Esophagus (tissue), 2 donors: ENCODE measurements at regions not wholly inside any gene's neighbourhood (a gene's known extent, or its start where the extent isn't known, plus 50 kb on each side); places are given as distances from the start of the nearest gene placed in this dataset.
"Not testable (repeated sequence)": the region's sequence is repeated elsewhere in the genome, so short reads cannot be mapped to it uniquely, and the experiment has no call there.

Experiments
- H3K27ac ChIP-seq, 2 donors: one replicate each; pipeline ENCODE4 v1.5.1; 2013; ENCODE audit warnings: low read depth in 2 of 2, mild to moderate bottlenecking in 2 of 2, inconsistent platforms in 1 of 2, low read length in 1 of 2, moderate library complexity in 1 of 2
- H3K27me3 ChIP-seq, 2 donors: one replicate each; pipeline ENCODE4 v1.6.1; 2013; ENCODE audit warnings: low read length in 2 of 2, control low read depth in 1 of 2, mild to moderate bottlenecking in 1 of 2; ENCODE audit not compliant: insufficient read depth in 2 of 2, control insufficient read depth in 1 of 2
- H3K36me3 ChIP-seq, 2 donors: one replicate each; pipeline ENCODE4 v1.6.1; 2013; ENCODE audit warnings: low read length in 1 of 2; ENCODE audit not compliant: control insufficient read depth in 2 of 2, insufficient read depth in 2 of 2
- H3K4me1 ChIP-seq, 2 donors: one replicate each; pipeline ENCODE4 v1.6.1; 2013; ENCODE audit warnings: low read length in 1 of 2; ENCODE audit not compliant: control insufficient read depth in 2 of 2, insufficient read depth in 2 of 2
- H3K4me3 ChIP-seq, 2 donors: one replicate each; pipeline ENCODE4 v1.5.1; 2013; ENCODE audit warnings: low read length in 2 of 2, mild to moderate bottlenecking in 2 of 2, low read depth in 1 of 2, moderate library complexity in 1 of 2
- H3K9me3 ChIP-seq, 2 donors: one replicate each; pipeline ENCODE4 v1.6.1; 2013; ENCODE audit warnings: mild to moderate bottlenecking in 2 of 2, low read depth in 1 of 2, low read length in 1 of 2, moderate library complexity in 1 of 2; ENCODE audit not compliant: control insufficient read depth in 2 of 2, insufficient read depth in 1 of 2
- WGBS, 2 donors: extraction: QIAGEN DNeasy Blood & Tissue Kit; methylation state at CpG; one replicate each; pipeline ENCODE4 v1.1.7; 2013; 5-methylcytosine and 5-hydroxymethylcytosine counted together
- donor health status: healthy with polysubstance abuse.
- donor health status: Bipolar disorder and iron deficiency.

DNA sequence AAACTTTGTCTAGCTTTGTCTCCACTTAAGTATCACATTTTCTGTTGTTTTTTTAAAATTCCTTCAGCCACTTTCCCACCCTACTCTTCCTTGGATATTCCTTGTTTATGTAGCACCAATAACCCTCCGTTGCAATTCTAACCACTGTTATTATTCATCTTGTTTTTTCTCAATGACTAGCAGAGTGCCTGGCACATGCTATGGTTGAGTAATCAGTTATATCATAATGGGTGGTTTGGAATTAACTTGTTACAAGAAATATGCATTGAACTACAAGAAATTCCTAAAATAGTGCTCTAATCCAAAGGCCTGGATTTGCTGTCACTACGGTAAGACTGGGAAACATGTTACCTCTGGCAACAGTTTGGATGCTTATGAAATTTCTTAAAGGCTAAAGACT, 756.6 kb downstream of the NOVA1 start:
- no peaks in the 10 kb centered on the region for H3K27me3 ChIP-seq
- no peaks in the 10 kb centered on the region for H3K36me3 ChIP-seq
- 39 to 54% methylated on average over 2 of the region's 2 CpGs for WGBS, 2 donors

DNA sequence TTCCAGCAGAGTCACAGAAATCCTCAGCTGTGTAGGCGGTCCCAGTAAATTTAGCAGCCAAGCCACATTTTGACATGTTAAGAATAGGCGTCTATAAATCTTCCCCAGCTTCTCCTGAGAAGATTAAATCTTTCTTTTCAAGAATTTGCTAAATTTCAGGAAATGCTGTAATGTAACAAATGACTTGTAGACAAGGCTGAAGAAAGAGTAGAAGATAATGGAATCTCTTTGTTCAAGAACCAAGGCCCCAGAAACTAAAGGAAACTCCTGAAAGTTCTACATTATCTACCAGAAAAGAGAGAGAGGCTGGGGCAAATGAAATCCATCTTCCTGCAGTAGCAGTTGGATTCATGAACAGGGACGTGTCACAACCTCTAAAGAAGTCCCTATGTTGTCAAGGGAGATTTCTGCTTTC, 760.3 kb downstream of the NOVA1 start:
- Histone ChIP-seq H3K4me3 (no peak overlapping the region), H3K4me1 (no peaks in the 10 kb centered on the region), H3K9me3 (no peaks in the 10 kb centered on the region), H3K36me3 (no peaks in the 10 kb centered on the region), H3K27me3 (no peaks in the 10 kb centered on the region), H3K27ac (no peak overlapping the region)
- WGBS, 2 donors: 41 to 43% methylated on average over 3 of the region's 3 CpGs

More for the DNA sequence above, 756.6 kb downstream of the NOVA1 start:
- Histone ChIP-seq H3K4me3 (no peak overlapping the region), H3K9me3 (no peaks in the 10 kb centered on the region), H3K27ac (no peak overlapping the region), H3K4me1 (no peaks in the 10 kb centered on the region)

- 75 to 89% methylated on average over 3 of the region's 3 CpGs for WGBS, 2 donors
- H3K27ac ChIP-seq: no peak overlapping the region
- no peaks in the 10 kb centered on the region for H3K27me3 ChIP-seq
- no peaks in the 10 kb centered on the region for H3K9me3 ChIP-seq
- H3K36me3 ChIP-seq: no peaks in the 10 kb centered on the region
- no peak overlapping the region for H3K4me3 ChIP-seq
- H3K4me1 ChIP-seq: no peaks in the 10 kb centered on the region
These were observed 761.2 kb downstream of the NOVA1 start for GRCh38 chr14:25836636-25837035.

DNA sequence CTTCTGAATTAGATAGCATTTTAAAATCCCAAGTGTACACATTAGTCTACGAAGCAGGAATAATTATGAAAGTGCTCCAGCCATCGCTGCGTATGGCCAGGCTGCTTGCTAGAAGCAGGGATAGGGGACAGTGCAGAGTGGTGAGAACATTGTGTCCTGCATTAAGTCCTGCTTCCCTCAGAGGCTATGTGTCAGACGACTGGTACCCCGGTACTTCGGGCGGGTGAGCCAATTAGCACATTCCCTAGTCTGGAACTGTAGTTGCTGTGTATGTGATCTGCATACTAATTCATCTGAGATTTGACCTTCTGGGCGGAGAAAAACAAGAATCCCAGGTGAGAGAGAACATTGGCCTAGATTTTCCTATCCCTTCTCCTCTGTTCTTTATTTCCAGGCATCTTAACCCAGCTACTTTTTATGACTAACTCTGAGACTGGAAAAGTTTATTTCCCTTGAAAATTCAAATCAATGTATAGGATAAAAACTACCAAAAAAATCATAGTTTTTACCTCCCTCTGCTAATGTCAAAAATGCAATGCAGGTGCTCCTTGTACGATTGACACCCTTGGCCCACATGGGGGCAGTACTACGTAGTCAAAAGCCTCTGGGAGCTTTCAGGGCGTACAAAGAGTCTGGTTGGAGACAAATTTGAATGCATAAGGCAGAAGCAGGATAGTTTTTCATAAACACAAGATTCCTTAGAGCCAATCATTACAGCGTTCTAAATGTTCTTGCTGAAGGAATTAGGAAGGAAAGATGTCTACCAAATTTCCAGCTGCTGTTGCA, 764.3 kb downstream of the NOVA1 start:
- Histone ChIP-seq H3K9me3 (no peaks in the 10 kb centered on the region), H3K27me3 (no peaks in the 10 kb centered on the region), H3K27ac (no peak overlapping the region), H3K4me1 (no peaks in the 10 kb centered on the region), H3K4me3 (no peak overlapping the region), H3K36me3 (no peaks in the 10 kb centered on the region)
- WGBS, 2 donors: 56 to 58% methylated on average over 12 of the region's 12 CpGs

- no peaks in the 10 kb centered on the region for H3K9me3 ChIP-seq
- no peaks in the 10 kb centered on the region for H3K27me3 ChIP-seq
- H3K4me1 ChIP-seq: no peaks in the 10 kb centered on the region
- WGBS, 2 donors: 70 to 75% methylated on average over 4 of the region's 4 CpGs
- no peak overlapping the region for H3K27ac ChIP-seq
- no peak overlapping the region for H3K4me3 ChIP-seq
- no peaks in the 10 kb centered on the region for H3K36me3 ChIP-seq
These were observed 765.2 kb downstream of the NOVA1 start for GRCh38 chr14:25832585-25832984.

- Histone ChIP-seq H3K4me3 (no peak overlapping the region), H3K4me1 (no peaks in the 10 kb centered on the region)
- 91 to 92% methylated on average over 4 of the region's 4 CpGs for WGBS, 2 donors
These were observed 769.3 kb downstream of the NOVA1 start for GRCh38 chr14:25828562-25828961.

DNA sequence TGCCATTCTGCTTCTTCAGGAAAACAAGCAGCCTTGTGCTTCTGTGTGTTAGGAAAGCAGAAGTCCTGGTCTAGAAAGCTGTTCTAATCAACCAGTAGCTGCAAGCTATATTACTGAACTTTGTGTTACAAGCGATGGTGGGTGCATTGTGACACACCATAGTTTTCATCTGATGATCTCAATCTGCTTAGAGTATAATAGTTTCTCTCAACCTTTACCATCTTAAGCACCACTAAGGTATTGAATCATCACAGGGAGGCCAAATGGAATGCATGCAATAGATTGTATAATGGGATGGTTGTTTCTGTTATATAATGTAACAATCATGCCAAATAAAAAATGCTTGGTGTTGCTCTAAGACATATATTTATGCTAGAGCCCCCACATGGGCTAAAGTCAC, 771.7 kb downstream of the NOVA1 start:
- no peaks in the 10 kb centered on the region for H3K4me1 ChIP-seq
- no peak overlapping the region for H3K27ac ChIP-seq
- no peak overlapping the region for H3K4me3 ChIP-seq
- no peaks in the 10 kb centered on the region for H3K9me3 ChIP-seq
- no peaks in the 10 kb centered on the region for H3K36me3 ChIP-seq
- no peaks in the 10 kb centered on the region for H3K27me3 ChIP-seq
- 67 to 79% methylated on average over 1 of the region's 1 CpG for WGBS, 2 donors

More at GRCh38 chr14:25828562-25828961, 769.3 kb downstream of the NOVA1 start:
- Histone ChIP-seq H3K9me3 (no peaks in the 10 kb centered on the region), H3K36me3 (no peaks in the 10 kb centered on the region), H3K27ac (no peak overlapping the region), H3K27me3 (no peaks in the 10 kb centered on the region)

DNA sequence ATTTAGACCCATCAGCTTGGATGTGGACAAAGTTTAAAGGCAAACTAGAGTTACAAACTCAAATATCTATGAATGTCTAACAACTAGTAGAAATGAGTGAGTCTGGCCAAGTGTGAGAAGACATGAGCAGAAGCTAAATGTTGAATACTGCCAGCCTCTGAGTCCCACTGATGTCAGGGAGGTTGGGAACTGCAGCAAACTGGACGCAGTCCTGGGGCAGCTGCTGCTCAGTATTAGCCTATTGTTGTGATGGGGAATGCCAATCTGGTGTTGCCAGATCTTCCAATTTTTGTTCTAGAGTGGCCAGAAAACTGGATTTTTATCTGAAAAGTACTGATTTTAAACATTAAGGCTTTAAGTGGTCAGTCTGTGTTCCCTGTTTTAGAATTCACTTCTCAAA, 770.4 kb upstream of the STXBP6 start:
- 73 to 90% methylated on average over 1 of the region's 1 CpG for WGBS, 2 donors
- H3K4me1 ChIP-seq: no peaks in the 10 kb centered on the region
- no peak overlapping the region for H3K4me3 ChIP-seq
- H3K27me3 ChIP-seq: no peaks in the 10 kb centered on the region
- H3K27ac ChIP-seq: no peak overlapping the region
- no peaks in the 10 kb centered on the region for H3K9me3 ChIP-seq
- no peaks in the 10 kb centered on the region for H3K36me3 ChIP-seq

DNA sequence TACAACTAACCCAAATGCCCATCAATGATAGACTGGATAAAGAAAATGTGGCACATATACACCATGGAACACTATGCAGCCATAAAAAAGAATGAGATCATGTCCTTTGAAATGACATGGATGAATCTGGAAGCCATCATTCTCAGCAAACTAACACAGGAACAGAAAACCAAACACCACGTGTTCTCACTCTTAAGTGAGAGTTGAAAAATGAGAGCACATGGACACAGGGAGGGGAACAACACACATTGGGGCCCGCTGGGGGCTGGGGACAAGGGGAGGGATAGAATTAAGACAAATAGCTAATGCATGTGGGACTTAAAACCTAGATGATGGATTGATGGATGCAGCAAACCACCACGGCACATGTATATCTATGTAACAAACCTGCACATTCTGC, 764.7 kb upstream of the STXBP6 start:
- H3K4me3 ChIP-seq, H3K27ac ChIP-seq, H3K4me1 ChIP-seq, H3K36me3 ChIP-seq, H3K9me3 ChIP-seq, H3K27me3 ChIP-seq: not testable (repeated sequence)
- 76 to 79% methylated on average over 3 of the region's 3 CpGs for WGBS, 2 donors

- H3K27me3 ChIP-seq: no peaks in the 10 kb centered on the region
- no peaks in the 10 kb centered on the region for H3K4me1 ChIP-seq
- no peak overlapping the region for H3K4me3 ChIP-seq
- no peaks in the 10 kb centered on the region for H3K36me3 ChIP-seq
- no peaks in the 10 kb centered on the region for H3K9me3 ChIP-seq
- WGBS, 2 donors: 64 to 67% methylated on average over 2 of the region's 2 CpGs
- H3K27ac ChIP-seq: no peak overlapping the region
These were observed 753.6 kb upstream of the STXBP6 start for GRCh38 chr14:25803386-25804018.
